ENCODE measurements at regions not wholly inside any gene's neighbourhood (a gene's known extent, or its start where the extent isn't known, plus 50 kb on each side); places are given as distances from the start of the nearest gene placed in this dataset.

GRCh38 chr6:125363039-125363823 lies 61.5 kb upstream of the HDDC2 start (continued):
- TF ChIP-seq CUX1 (CRISPR knock-in tag; IDR thresholded peaks at IDR 0.05) = no peak
- no peak for TF ChIP-seq E2F4 (CRISPR knock-in tag; IDR thresholded peaks at IDR 0.05; ENCODE audit: low read depth)
- no peak for TF ChIP-seq MBD1 (CRISPR knock-in tag; IDR thresholded peaks at IDR 0.05)
- TF ChIP-seq STAT6 (CRISPR knock-in tag; IDR thresholded peaks at IDR 0.05) = no peak
- TF ChIP-seq ZC3H11A (IDR thresholded peaks at IDR 0.05; ENCODE audit: low read depth, low read length) = no peak
